Parathyroid adenoma (tissue), 2 donors: ENCODE measurements at regions not wholly inside any gene's neighbourhood (a gene's known extent, or its start where the extent isn't known, plus 50 kb on each side); places are given as distances from the start of the nearest gene placed in this dataset.
"Not testable (repeated sequence)": the region's sequence is repeated elsewhere in the genome, so short reads cannot be mapped to it uniquely, and the experiment has no call there.

ENCODE experiments used
- H2AFZ ChIP-seq: fragments of 300-600 bp; sonication (generic); one replicate; pipeline ENCODE4 v1.7.0; 2017; ENCODE audit warnings: antibody characterized with exemption, mild to moderate bottlenecking
- H3K27ac ChIP-seq: fragments of 300-600 bp; sonication (generic); one replicate; pipeline ENCODE4 v1.7.0; 2017
- H3K27me3 ChIP-seq: fragments of 300-600 bp; sonication (generic); one replicate; pipeline ENCODE4 v1.7.0; 2017; ENCODE audit warnings: low read length; ENCODE audit not compliant: control insufficient read depth, insufficient read depth
- H3K36me3 ChIP-seq: fragments of 300-600 bp; sonication (generic); one replicate; pipeline ENCODE4 v1.7.0; 2017; ENCODE audit warnings: low read length; ENCODE audit not compliant: control insufficient read depth, insufficient read depth
- H3K4me1 ChIP-seq: fragments of 300-600 bp; sonication (generic); one replicate; pipeline ENCODE4 v1.7.0; 2017; ENCODE audit warnings: control low read depth
- H3K4me2 ChIP-seq: fragments of 300-600 bp; sonication (generic); one replicate; pipeline ENCODE4 v1.7.0; 2017; ENCODE audit warnings: low read length
- H3K4me3 ChIP-seq: fragments of 300-600 bp; sonication (generic); one replicate; pipeline ENCODE4 v1.7.0; 2017; ENCODE audit warnings: low read depth, low read length
- H3K79me2 ChIP-seq: fragments of 300-600 bp; sonication (generic); one replicate; pipeline ENCODE4 v1.7.0; 2017; ENCODE audit warnings: control low read depth
- H3K9ac ChIP-seq: fragments of 300-600 bp; sonication (generic); one replicate; pipeline ENCODE4 v1.7.0; 2017; ENCODE audit warnings: mild to moderate bottlenecking
- H3K9me3 ChIP-seq: fragments of 300-600 bp; sonication (generic); one replicate; pipeline ENCODE4 v1.7.0; 2017; ENCODE audit warnings: low read length; ENCODE audit not compliant: control insufficient read depth
- CTCF ChIP-seq: fragments of 300-600 bp; sonication (generic); IDR thresholded peaks from one replicate; pipeline ENCODE4 v1.7.0; 2017; ENCODE audit warnings: antibody characterized with exemption, mild to moderate bottlenecking
- donor health status: primary hyperparathyroidism.

- Histone ChIP-seq H3K4me2 (no peak overlapping the region), H3K4me1 (no peaks in the 10 kb centered on the region)
These were observed 290.7 kb upstream of the MTPN start for GRCh38 chr7:136267822-136268221.

GRCh38 chr7:136266457-136266856, 289.3 kb upstream of the MTPN start:
- H3K36me3 ChIP-seq: no peaks in the 10 kb centered on the region
- no peaks in the 10 kb centered on the region for H3K79me2 ChIP-seq
- H3K4me1 ChIP-seq: no peaks in the 10 kb centered on the region
- H3K9ac ChIP-seq: no peak overlapping the region
- no peak overlapping the region for H2AFZ ChIP-seq
- no peak overlapping the region for H3K4me2 ChIP-seq
- TF ChIP-seq CTCF: no peak
- H3K4me3 ChIP-seq: no peak overlapping the region
- H3K27ac ChIP-seq: no peak overlapping the region
- H3K9me3 ChIP-seq: no peaks in the 10 kb centered on the region
- no peaks in the 10 kb centered on the region for H3K27me3 ChIP-seq

More at GRCh38 chr7:136267822-136268221, 290.7 kb upstream of the MTPN start:
- Histone ChIP-seq H3K27me3 (no peaks in the 10 kb centered on the region), H3K9me3 (no peaks in the 10 kb centered on the region), H3K36me3 (no peaks in the 10 kb centered on the region), H3K27ac (no peak overlapping the region), H3K79me2 (no peaks in the 10 kb centered on the region), H2AFZ (no peak overlapping the region), H3K9ac (no peak overlapping the region), H3K4me3 (no peak overlapping the region)
- TF ChIP-seq CTCF: no peak

DNA sequence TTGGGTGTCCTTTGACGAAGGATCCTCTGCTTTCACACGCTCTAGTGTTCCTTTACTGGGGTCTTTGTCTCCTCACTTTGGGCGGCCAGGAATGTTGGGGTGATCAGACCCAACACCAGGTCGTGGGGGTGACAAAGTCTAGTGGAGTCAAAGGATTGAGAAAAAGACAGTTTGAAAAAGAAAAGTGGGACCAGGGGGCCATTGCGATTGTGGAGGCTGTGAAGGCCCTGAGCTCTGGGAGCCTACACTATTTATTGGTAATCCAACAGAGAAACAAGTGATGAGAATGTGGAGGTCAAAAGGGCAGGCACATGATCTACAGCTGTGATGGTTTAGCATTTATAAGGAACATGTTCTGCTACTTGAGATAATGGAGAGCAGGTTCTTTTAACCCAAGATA, 287.1 kb upstream of the MTPN start:
- not testable (repeated sequence) for H3K36me3 ChIP-seq, H3K4me1 ChIP-seq, H3K9me3 ChIP-seq, H3K9ac ChIP-seq, H2AFZ ChIP-seq, H3K4me2 ChIP-seq, H3K27me3 ChIP-seq, H3K27ac ChIP-seq, H3K79me2 ChIP-seq, H3K4me3 ChIP-seq

DNA sequence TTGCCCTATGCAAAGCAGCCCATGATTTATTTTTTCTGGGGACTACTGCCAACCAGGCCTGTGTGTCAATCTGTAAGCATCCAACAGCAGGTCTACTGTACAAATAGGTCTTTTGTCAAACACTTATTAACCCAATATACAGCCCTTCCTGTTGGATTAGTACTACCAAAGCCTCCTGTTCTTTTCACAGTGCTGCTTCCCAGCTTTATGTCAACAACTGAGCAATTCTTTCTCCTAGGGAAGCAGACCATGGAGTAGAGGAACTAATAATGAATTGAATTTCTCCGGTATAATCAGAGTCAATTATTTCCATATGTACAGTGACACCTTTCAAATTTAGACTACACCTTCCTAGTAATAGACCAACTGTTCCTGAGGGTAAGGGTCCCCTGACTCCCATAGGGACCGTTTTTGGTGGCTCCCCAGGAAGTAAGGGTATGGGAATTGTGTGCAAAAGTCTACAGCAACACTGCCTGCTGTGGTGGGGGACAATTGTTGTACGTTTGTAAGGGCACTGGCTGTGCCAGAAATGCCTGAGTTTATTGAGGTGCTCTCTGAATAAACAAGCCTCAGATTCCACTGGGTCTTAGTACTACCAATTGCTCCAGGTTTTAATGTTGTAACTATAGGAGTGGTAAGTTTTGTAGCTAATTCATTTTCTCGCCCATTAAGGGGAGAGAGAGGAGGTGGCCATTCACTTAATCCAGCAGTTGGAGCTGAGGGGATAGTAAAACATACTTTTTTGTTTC, 286.1 kb upstream of the MTPN start:
- H3K4me1 ChIP-seq, H3K9ac ChIP-seq, H3K4me2 ChIP-seq, H2AFZ ChIP-seq, H3K27me3 ChIP-seq, H3K79me2 ChIP-seq, H3K27ac ChIP-seq, H3K36me3 ChIP-seq, H3K9me3 ChIP-seq, H3K4me3 ChIP-seq: not testable (repeated sequence)

- H3K4me3 ChIP-seq, H3K9me3 ChIP-seq, H3K27ac ChIP-seq: not testable (repeated sequence)
These were observed 283.4 kb upstream of the MTPN start for GRCh38 chr7:136260591-136260990.

DNA sequence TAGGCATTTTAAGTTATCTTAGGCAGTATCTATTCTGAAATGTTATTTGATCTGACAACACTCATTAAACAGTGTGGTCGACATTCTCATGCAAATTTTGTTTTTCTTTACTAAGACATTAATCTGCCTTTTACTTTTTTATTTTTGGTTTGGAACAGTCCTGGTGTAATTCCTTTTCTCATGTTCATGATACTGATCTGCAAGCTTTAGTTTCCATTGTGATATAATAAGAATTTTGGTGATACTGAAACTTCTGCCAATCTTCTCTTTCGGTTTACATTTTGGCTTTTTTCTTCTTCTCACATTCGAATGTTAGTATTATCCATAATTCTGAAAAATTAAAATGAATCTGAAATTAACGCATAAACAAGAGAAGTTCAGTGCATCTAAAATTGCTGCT, 281.9 kb upstream of the MTPN start:
- no peaks in the 10 kb centered on the region for H3K4me1 ChIP-seq
- H3K36me3 ChIP-seq: no peaks in the 10 kb centered on the region
- no peak overlapping the region for H3K4me2 ChIP-seq
- H3K79me2 ChIP-seq: no peaks in the 10 kb centered on the region
- H3K4me3 ChIP-seq: no peak overlapping the region
- H3K27me3 ChIP-seq: no peaks in the 10 kb centered on the region
- no peak overlapping the region for H3K9ac ChIP-seq
- no peak overlapping the region for H2AFZ ChIP-seq
- H3K27ac ChIP-seq: no peak overlapping the region
- H3K9me3 ChIP-seq: no peaks in the 10 kb centered on the region
- TF ChIP-seq CTCF: no peak

More at GRCh38 chr7:136260591-136260990, 283.4 kb upstream of the MTPN start:
- not testable (repeated sequence) for H3K9ac ChIP-seq, H3K4me1 ChIP-seq, H3K4me2 ChIP-seq, H3K79me2 ChIP-seq, H3K27me3 ChIP-seq, H3K36me3 ChIP-seq, H2AFZ ChIP-seq
